Body of pancreas (tissue), 4 donors: ENCODE measurements at regions not wholly inside any gene's neighbourhood (a gene's known extent, or its start where the extent isn't known, plus 50 kb on each side); places are given as distances from the start of the nearest gene placed in this dataset.

Source experiments
- CTCF ChIP-seq, 7 experiments: fragments of 450-650 bp in 4 of 7; fragments of 200-600 bp in 3 of 7; sonication (generic) in 3 of 7; IDR thresholded peaks; one replicate each; pipeline ENCODE4 v1.5.1; 2016 to 2019; ENCODE audit warnings: antibody characterized with exemption in 7 of 7
- POLR2A ChIP-seq, 3 donors: fragments of 450-650 bp; IDR thresholded peaks; one replicate each; pipeline ENCODE4 v1.6.1; 2016; ENCODE audit warnings: antibody characterized with exemption in 3 of 3, mild to moderate bottlenecking in 2 of 3

GRCh38 chr22:48899523-48900326, 927.9 kb downstream of the BRD1 start:
- TF ChIP-seq CTCF (IDR thresholded peaks at IDR 0.05): no peak
- no peak for TF ChIP-seq POLR2A (IDR thresholded peaks at IDR 0.05)
